ENCODE measurements at regions not wholly inside any gene's neighbourhood (a gene's known extent, or its start where the extent isn't known, plus 50 kb on each side); places are given as distances from the start of the nearest gene placed in this dataset.

DNA sequence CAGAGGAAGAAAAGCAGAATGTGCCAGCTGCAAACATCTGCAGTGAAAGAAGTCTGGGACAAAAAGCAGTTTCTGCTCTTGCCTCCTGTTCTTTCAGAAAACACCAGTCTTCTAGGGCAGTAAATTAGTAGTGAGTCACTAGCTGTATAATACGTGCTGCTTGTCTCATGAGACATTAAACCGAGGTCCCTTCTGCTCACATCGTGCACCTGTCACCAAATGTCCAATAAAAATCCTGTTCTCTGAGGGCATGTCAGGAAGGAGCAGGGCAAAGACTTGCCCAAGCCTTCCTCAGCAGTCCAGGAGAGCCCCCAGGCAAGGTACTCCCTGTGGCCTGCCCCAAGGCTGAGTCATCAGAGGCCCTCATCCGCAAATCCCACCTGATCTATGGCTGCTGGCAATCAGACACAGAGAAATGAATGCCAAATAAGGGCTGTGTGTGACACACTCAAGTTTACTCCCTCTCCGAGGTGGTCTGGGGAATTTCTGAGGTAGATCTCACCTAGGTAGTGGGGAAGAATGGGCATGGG lies 255.3 kb upstream of the SMARCA2 start:
- H3K27ac ChIP-seq = no peak overlapping the region
- no peaks in the 10 kb centered on the region for H3K27me3 ChIP-seq
- no peaks in the 10 kb centered on the region for H3K4me1 ChIP-seq
- intact Hi-C loops (cut with DNase I; ENCODE audit: low total_unique reads) = no loop called here
- 65 to 73% (median 72%) methylated on average over 5 of the region's 5 CpGs for WGBS, 5 donors
- peaks cover 0 to 15% (median 10%) of the 10 kb centered on the region in 4 donors for H3K9me3 ChIP-seq
- no peaks in the 10 kb centered on the region for H3K36me3 ChIP-seq
- DNase-seq = no peak
- H3K4me3 ChIP-seq = no peak overlapping the region
- TF ChIP-seq POLR2AphosphoS5 (IDR thresholded peaks at IDR 0.05) (no peak), EP300 (IDR thresholded peaks at IDR 0.05) (no peak), POLR2A (IDR thresholded peaks at IDR 0.05) (no peak)
- TF ChIP-seq, protein P1, sequence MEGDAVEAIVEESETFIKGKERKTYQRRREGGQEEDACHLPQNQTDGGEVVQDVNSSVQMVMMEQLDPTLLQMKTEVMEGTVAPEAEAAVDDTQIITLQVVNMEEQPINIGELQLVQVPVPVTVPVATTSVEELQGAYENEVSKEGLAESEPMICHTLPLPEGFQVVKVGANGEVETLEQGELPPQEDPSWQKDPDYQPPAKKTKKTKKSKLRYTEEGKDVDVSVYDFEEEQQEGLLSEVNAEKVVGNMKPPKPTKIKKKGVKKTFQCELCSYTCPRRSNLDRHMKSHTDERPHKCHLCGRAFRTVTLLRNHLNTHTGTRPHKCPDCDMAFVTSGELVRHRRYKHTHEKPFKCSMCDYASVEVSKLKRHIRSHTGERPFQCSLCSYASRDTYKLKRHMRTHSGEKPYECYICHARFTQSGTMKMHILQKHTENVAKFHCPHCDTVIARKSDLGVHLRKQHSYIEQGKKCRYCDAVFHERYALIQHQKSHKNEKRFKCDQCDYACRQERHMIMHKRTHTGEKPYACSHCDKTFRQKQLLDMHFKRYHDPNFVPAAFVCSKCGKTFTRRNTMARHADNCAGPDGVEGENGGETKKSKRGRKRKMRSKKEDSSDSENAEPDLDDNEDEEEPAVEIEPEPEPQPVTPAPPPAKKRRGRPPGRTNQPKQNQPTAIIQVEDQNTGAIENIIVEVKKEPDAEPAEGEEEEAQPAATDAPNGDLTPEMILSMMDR (IDR thresholded peaks at IDR 0.05) = no peak

DNA sequence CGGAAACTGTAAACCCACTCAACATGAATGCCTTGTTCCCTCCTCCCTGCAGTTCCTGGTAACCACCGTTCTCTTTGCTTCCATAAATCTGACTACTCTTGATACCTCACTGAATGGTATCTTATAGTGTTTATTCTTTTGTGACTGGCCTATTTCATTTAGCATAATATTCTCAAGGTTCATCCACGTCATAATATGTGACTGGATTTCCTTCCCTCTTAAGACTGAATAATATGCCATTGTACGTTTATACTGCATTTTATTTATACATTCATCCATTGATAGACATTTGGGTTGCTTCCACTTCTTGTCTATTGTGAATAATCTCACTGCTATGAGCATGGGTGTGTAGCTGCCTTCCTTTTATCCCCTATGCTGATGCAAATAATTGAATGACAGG lies 253.3 kb upstream of the SMARCA2 start:
- 67 to 78% (median 71%) methylated on average over 4 of the region's 4 CpGs for WGBS, 5 donors
- intact Hi-C loops (cut with DNase I; ENCODE audit: low total_unique reads) = no loop called here

DNA sequence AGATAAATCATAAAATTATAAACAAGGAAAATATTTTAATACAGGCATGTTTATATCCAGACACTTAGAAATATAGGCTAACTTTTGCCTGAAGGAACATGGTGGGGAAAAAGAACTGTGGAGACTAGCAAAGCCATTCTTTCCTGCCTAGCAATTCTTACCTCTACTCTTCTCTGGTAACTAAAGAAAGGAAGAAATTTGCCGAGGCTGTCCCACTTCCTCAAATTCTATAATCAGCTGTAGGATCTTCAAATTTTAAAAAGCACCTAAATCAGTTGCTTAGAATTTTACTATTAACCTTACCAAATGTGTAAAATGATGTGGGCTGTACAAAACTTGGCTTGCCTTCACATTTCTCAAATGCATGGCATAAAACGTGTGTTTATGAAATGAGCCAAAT lies 249.1 kb upstream of the SMARCA2 start:
- WGBS, 5 donors = 50 to 67% (median 61%) methylated on average over 2 of the region's 2 CpGs
- TF ChIP-seq POLR2A (IDR thresholded peaks at IDR 0.05) (no peak), EP300 (IDR thresholded peaks at IDR 0.05) (no peak), POLR2AphosphoS5 (IDR thresholded peaks at IDR 0.05) (no peak)
- TF ChIP-seq, protein P1 (IDR thresholded peaks at IDR 0.05) = no peak
- Histone ChIP-seq H3K9me3 (peaks cover 0 to 6% (median 2%) of the 10 kb centered on the region in 4 donors), H3K4me1 (no peaks in the 10 kb centered on the region), H3K36me3 (no peaks in the 10 kb centered on the region), H3K27ac (no peak overlapping the region), H3K4me3 (no peak overlapping the region), H3K27me3 (no peaks in the 10 kb centered on the region)
- no peak for DNase-seq
- intact Hi-C loops (cut with DNase I; ENCODE audit: low total_unique reads) = no loop called here

More for the DNA sequence above, 253.3 kb upstream of the SMARCA2 start:
- Histone ChIP-seq H3K9me3 (peaks cover 0 to 15% (median 10%) of the 10 kb centered on the region in 4 donors), H3K27me3 (no peaks in the 10 kb centered on the region), H3K27ac (no peak overlapping the region), H3K4me3 (no peak overlapping the region), H3K4me1 (no peaks in the 10 kb centered on the region), H3K36me3 (no peaks in the 10 kb centered on the region)
- no peak for DNase-seq
- TF ChIP-seq POLR2A (IDR thresholded peaks at IDR 0.05) (no peak), EP300 (IDR thresholded peaks at IDR 0.05) (no peak)
- TF ChIP-seq, protein P1 (IDR thresholded peaks at IDR 0.05) = no peak

DNA sequence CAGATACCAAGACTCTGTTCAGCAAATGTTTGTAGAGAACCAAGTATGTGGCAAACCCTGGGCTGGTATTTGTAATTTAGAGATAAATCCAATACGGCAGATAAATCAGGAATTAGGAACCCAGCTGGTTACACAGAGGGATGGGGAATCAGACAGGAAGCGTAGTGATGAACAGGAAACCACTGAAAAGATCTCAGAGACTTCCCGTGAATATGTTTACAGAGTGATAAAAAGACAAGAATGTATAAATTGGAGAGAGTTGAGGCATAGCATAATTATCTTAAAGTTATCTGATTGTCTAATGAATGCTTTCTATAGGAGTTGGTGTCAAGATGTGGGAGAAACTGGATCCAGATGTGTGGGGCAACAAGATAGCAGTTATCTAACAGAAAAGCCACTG lies 246.6 kb upstream of the SMARCA2 start:
- no peaks in the 10 kb centered on the region for H3K27me3 ChIP-seq
- TF ChIP-seq, protein P1 (IDR thresholded peaks at IDR 0.05) = no peak
- TF ChIP-seq EP300 (IDR thresholded peaks at IDR 0.05) (no peak), POLR2AphosphoS5 (IDR thresholded peaks at IDR 0.05) (no peak), POLR2A (IDR thresholded peaks at IDR 0.05) (no peak)
- intact Hi-C loops (cut with DNase I; ENCODE audit: low total_unique reads) = no loop called here
- WGBS, 5 donors = 25 to 49% (median 37%) methylated on average over 3 of the region's 3 CpGs
- H3K4me1 ChIP-seq = no peaks in the 10 kb centered on the region
- H3K9me3 ChIP-seq = peaks cover 0 to 9% (median 7%) of the 10 kb centered on the region in 4 donors
- no peak overlapping the region for H3K27ac ChIP-seq
- H3K36me3 ChIP-seq = no peaks in the 10 kb centered on the region
- no peak for DNase-seq
- H3K4me3 ChIP-seq = no peak overlapping the region

Measured in stomach (tissue), 8 donors.